WTC11 (cell line): ENCODE measurements at regions not wholly inside any gene's neighbourhood (a gene's known extent, or its start where the extent isn't known, plus 50 kb on each side); places are given as distances from the start of the nearest gene placed in this dataset.

Experiments used
- CREB1 ChIP-seq: sonication (generic); formaldehyde crosslinking; IDR thresholded peaks from 2 replicates; pipeline ENCODE4 v1.8.0; 2023; ENCODE audit warnings: mild to moderate bottlenecking, missing genetic modification reagents
- CTCF ChIP-seq: fragments of 200-600 bp; IDR thresholded peaks from 2 replicates; pipeline ENCODE4 v1.8.0; 2022; ENCODE audit warnings: antibody characterized with exemption
- JUN ChIP-seq: sonication (generic); formaldehyde crosslinking; IDR thresholded peaks from 2 replicates; pipeline ENCODE4 v1.8.0; 2023; ENCODE audit warnings: mild to moderate bottlenecking, missing genetic modification reagents
- OVOL2 ChIP-seq: fragments of 250-450 bp; sonication (Bioruptor Pico); IDR thresholded peaks from 2 replicates; pipeline ENCODE4 v1.9.0; 2021; ENCODE audit warnings: mild to moderate bottlenecking, borderline replicate concordance
- ZNF138 ChIP-seq: sonication (generic); formaldehyde crosslinking; conservative IDR thresholded peaks from 2 replicates; pipeline ENCODE4 v1.8.1; 2022; ENCODE audit warnings: mild to moderate bottlenecking, moderate library complexity, missing genetic modification reagents
- TF ChIP-seq, protein P1 (sequence below): sonication (generic); formaldehyde crosslinking; IDR thresholded peaks from 2 replicates; pipeline ENCODE4 v1.8.1; 2022; ENCODE audit warnings: mild to moderate bottlenecking, missing genetic modification reagents, moderate library complexity, borderline replicate concordance
- TF ChIP-seq, protein P2 (sequence below): sonication (generic); formaldehyde crosslinking; IDR thresholded peaks from 2 replicates; pipeline ENCODE4 v1.8.0; 2022; ENCODE audit warnings: mild to moderate bottlenecking, missing genetic modification reagents

DNA sequence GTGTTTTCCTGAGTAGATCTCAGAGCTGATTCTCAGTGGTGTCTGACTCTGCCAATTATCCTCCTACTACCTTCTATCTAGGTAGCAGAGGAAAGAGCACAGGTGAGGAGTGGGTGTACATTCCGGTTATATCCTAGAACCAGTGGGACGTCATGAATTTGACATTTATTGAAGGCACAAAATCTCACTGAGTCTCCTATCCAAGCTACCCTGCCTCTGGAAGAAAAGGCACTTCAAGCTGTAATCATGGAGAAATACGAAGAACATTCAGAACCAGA lies 952.2 kb downstream of the TUSC7 start:
- TF ChIP-seq ZNF138 (CRISPR knock-in tag) (no peak), JUN (CRISPR knock-in tag) (no peak), OVOL2 (CRISPR knock-in tag) (no peak), CTCF (no peak), CREB1 (CRISPR knock-in tag) (no peak)
- TF ChIP-seq, protein P1, sequence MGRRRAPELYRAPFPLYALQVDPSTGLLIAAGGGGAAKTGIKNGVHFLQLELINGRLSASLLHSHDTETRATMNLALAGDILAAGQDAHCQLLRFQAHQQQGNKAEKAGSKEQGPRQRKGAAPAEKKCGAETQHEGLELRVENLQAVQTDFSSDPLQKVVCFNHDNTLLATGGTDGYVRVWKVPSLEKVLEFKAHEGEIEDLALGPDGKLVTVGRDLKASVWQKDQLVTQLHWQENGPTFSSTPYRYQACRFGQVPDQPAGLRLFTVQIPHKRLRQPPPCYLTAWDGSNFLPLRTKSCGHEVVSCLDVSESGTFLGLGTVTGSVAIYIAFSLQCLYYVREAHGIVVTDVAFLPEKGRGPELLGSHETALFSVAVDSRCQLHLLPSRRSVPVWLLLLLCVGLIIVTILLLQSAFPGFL (CRISPR knock-in tag) = no peak
- TF ChIP-seq, protein P2, sequence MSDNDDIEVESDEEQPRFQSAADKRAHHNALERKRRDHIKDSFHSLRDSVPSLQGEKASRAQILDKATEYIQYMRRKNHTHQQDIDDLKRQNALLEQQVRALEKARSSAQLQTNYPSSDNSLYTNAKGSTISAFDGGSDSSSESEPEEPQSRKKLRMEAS (CRISPR knock-in tag) = no peak
